ENCODE measurements at regions not wholly inside any gene's neighbourhood (a gene's known extent, or its start where the extent isn't known, plus 50 kb on each side); places are given as distances from the start of the nearest gene placed in this dataset.

GRCh38 chr4:24230955-24231354, 341.1 kb upstream of the PPARGC1A start:
- H3K9me3 ChIP-seq (ENCODE audit: insufficient read depth, low read depth, low read length): no peaks in the 10 kb centered on the region
- no peaks in the 10 kb centered on the region for H3K79me2 ChIP-seq (ENCODE audit: insufficient read depth, low read length)
- no peaks in the 10 kb centered on the region for H3K4me1 ChIP-seq (ENCODE audit: insufficient read depth, low read length, poor library complexity, severe bottlenecking)
- TF ChIP-seq EZH2phosphoT487 (IDR thresholded peaks at IDR 0.05; ENCODE audit: borderline replicate concordance) (no peak), CTCF (conservative IDR thresholded peaks at IDR 0.05; ENCODE audit: low read length) (no peak)
- H3K36me3 ChIP-seq (ENCODE audit: insufficient read depth, low read length): no peaks in the 10 kb centered on the region
- no peaks in the 10 kb centered on the region for H3K9me2 ChIP-seq (replicated peaks; ENCODE audit: low read depth, low read length)
- H4K20me1 ChIP-seq (ENCODE audit: insufficient read depth, low read length, poor library complexity, severe bottlenecking): no peaks in the 10 kb centered on the region
- H3K27me3 ChIP-seq (ENCODE audit: insufficient read depth, low read length, poor library complexity, severe bottlenecking): no peaks in the 10 kb centered on the region
- H2AFZ ChIP-seq (ENCODE audit: low read length): no peak overlapping the region
- H3F3A ChIP-seq (ENCODE audit: low read depth): no peaks in the 10 kb centered on the region
- no peak overlapping the region for H3K4me2 ChIP-seq (ENCODE audit: low read depth, low read length, poor library complexity, severe bottlenecking)
- no peak overlapping the region for H3K4me3 ChIP-seq (ENCODE audit: low read length, poor library complexity, severe bottlenecking)
- H3K9ac ChIP-seq (ENCODE audit: low read depth, low read length, poor library complexity, severe bottlenecking): no peak overlapping the region

- H3K9me3 ChIP-seq (ENCODE audit: insufficient read depth, low read depth, low read length): no peaks in the 10 kb centered on the region
- no peaks in the 10 kb centered on the region for H3K9me2 ChIP-seq (replicated peaks; ENCODE audit: low read depth, low read length)
- H3F3A ChIP-seq (ENCODE audit: low read depth): no peaks in the 10 kb centered on the region
- TF ChIP-seq CTCF (conservative IDR thresholded peaks at IDR 0.05; ENCODE audit: low read length) (no peak), EZH2phosphoT487 (IDR thresholded peaks at IDR 0.05; ENCODE audit: borderline replicate concordance) (no peak)
- H4K20me1 ChIP-seq (ENCODE audit: insufficient read depth, low read length, poor library complexity, severe bottlenecking): no peaks in the 10 kb centered on the region
- no peaks in the 10 kb centered on the region for H3K27me3 ChIP-seq (ENCODE audit: insufficient read depth, low read length, poor library complexity, severe bottlenecking)
- no peak overlapping the region for H3K9ac ChIP-seq (ENCODE audit: low read depth, low read length, poor library complexity, severe bottlenecking)
- no peaks in the 10 kb centered on the region for H3K36me3 ChIP-seq (ENCODE audit: insufficient read depth, low read length)
- H3K4me2 ChIP-seq (ENCODE audit: low read depth, low read length, poor library complexity, severe bottlenecking): no peak overlapping the region
- no peak overlapping the region for H3K4me3 ChIP-seq (ENCODE audit: low read length, poor library complexity, severe bottlenecking)
- no peaks in the 10 kb centered on the region for H3K4me1 ChIP-seq (ENCODE audit: insufficient read depth, low read length, poor library complexity, severe bottlenecking)
- no peak overlapping the region for H2AFZ ChIP-seq (ENCODE audit: low read length)
- H3K79me2 ChIP-seq (ENCODE audit: insufficient read depth, low read length): no peaks in the 10 kb centered on the region
These were observed 340.1 kb upstream of the PPARGC1A start for GRCh38 chr4:24229978-24230377.

- Histone ChIP-seq H3K4me2 (ENCODE audit: low read depth, low read length, poor library complexity, severe bottlenecking) (no peak overlapping the region), H3K4me3 (ENCODE audit: low read length, poor library complexity, severe bottlenecking) (no peak overlapping the region), H3K9me2 (replicated peaks; ENCODE audit: low read depth, low read length) (no peaks in the 10 kb centered on the region), H3K9me3 (ENCODE audit: insufficient read depth, low read depth, low read length) (no peaks in the 10 kb centered on the region), H3F3A (ENCODE audit: low read depth) (no peaks in the 10 kb centered on the region), H4K20me1 (ENCODE audit: insufficient read depth, low read length, poor library complexity, severe bottlenecking) (no peaks in the 10 kb centered on the region), H3K9ac (ENCODE audit: low read depth, low read length, poor library complexity, severe bottlenecking) (no peak overlapping the region), H2AFZ (ENCODE audit: low read length) (no peak overlapping the region), H3K79me2 (ENCODE audit: insufficient read depth, low read length) (no peaks in the 10 kb centered on the region), H3K27me3 (ENCODE audit: insufficient read depth, low read length, poor library complexity, severe bottlenecking) (no peaks in the 10 kb centered on the region), H3K4me1 (ENCODE audit: insufficient read depth, low read length, poor library complexity, severe bottlenecking) (no peaks in the 10 kb centered on the region), H3K36me3 (ENCODE audit: insufficient read depth, low read length) (no peaks in the 10 kb centered on the region)
- TF ChIP-seq EZH2phosphoT487 (IDR thresholded peaks at IDR 0.05; ENCODE audit: borderline replicate concordance): no peak
- TF ChIP-seq CTCF (conservative IDR thresholded peaks at IDR 0.05; ENCODE audit: low read length): no peak
These were observed 338.8 kb upstream of the PPARGC1A start for GRCh38 chr4:24228692-24229091.
